H1 (cell line): ENCODE measurements at regions not wholly inside any gene's neighbourhood (a gene's known extent, or its start where the extent isn't known, plus 50 kb on each side); places are given as distances from the start of the nearest gene placed in this dataset.

Experiments
- ASH2L ChIP-seq: fragments of 200-600, 300-600 bp; sonication (generic); IDR thresholded peaks from one replicate; pipeline ENCODE4 v1.7.1; 2017; ENCODE audit warnings: low read length
- CHD1 ChIP-seq: IDR thresholded peaks from 2 replicates; pipeline ENCODE4 v1.6.1; 2012; ENCODE audit warnings: low read depth, low read length, improper control_type of control experiment
- CREB1 ChIP-seq: IDR thresholded peaks from 2 replicates; pipeline ENCODE4 v1.6.1; 2012; ENCODE audit warnings: inconsistent platforms
- CTCF ChIP-seq, 3 experiments: IDR thresholded peaks; 1 replicate in 2 of 3; 2 replicates in 1 of 3; pipeline versions ENCODE4 v1.5.1 to v1.6.1; 2011; ENCODE audit warnings: low read length in 3 of 3, mild to moderate bottlenecking in 3 of 3, inconsistent platforms in 2 of 3, low read depth in 1 of 3, moderate library complexity in 1 of 3; ENCODE audit not compliant: insufficient read depth in 1 of 3; ENCODE audit errors: control extremely low read depth in 1 of 3
- MAFK ChIP-seq: IDR thresholded peaks from 2 replicates; pipeline ENCODE4 v1.6.1; 2012; ENCODE audit warnings: low read depth, mild to moderate bottlenecking, improper control_type of control experiment, low read length
- POLR2A ChIP-seq, 2 experiments: IDR thresholded peaks; 1 replicate in 1 of 2; 2 replicates in 1 of 2; pipeline ENCODE4 v1.6.1; 2011; ENCODE audit warnings: low read depth in 2 of 2, low read length in 2 of 2, mild to moderate bottlenecking in 2 of 2; ENCODE audit errors: control extremely low read depth in 1 of 2
- POLR2AphosphoS5 ChIP-seq: IDR thresholded peaks from 2 replicates; pipeline ENCODE4 v1.6.1; 2011; ENCODE audit warnings: low read depth, low read length
- RFX5 ChIP-seq: IDR thresholded peaks from 2 replicates; pipeline ENCODE4 v1.6.1; 2011; ENCODE audit warnings: low read depth, low read length, improper control_type of control experiment, borderline replicate concordance

- TF ChIP-seq POLR2A (IDR thresholded peaks at IDR 0.05; ENCODE audit: control extremely low read depth in 1 of 2, low read depth in 2 of 2, low read length in 2 of 2): no peak
- TF ChIP-seq POLR2AphosphoS5: no peak
- TF ChIP-seq CTCF (IDR thresholded peaks at IDR 0.05; ENCODE audit: control extremely low read depth in 1 of 3, insufficient read depth in 1 of 3, low read depth in 1 of 3, low read length in 3 of 3): no peak
- TF ChIP-seq RFX5: no peak
- no peak for TF ChIP-seq MAFK
- no peak for TF ChIP-seq CHD1
- no peak for TF ChIP-seq ASH2L
- no peak for TF ChIP-seq CREB1
Measured at GRCh38 chr7:16317406-16317805, 103.9 kb downstream of the CRPPA start.
